ENCODE measurements at regions not wholly inside any gene's neighbourhood (a gene's known extent, or its start where the extent isn't known, plus 50 kb on each side); places are given as distances from the start of the nearest gene placed in this dataset.

- WGBS, 2 donors, result 71 to 81% methylated on average over 2 of the region's 2 CpGs
- Histone ChIP-seq H3K27me3 (no peaks in the 10 kb centered on the region), H3K4me3 (replicated peaks in 1 of 3) (no peak overlapping the region), H3K9me3 (no peaks in the 10 kb centered on the region), H3K27ac (no peak overlapping the region), H3K4me1 (no peaks in the 10 kb centered on the region), H3K36me3 (no peaks in the 10 kb centered on the region)
- TF ChIP-seq CTCF (IDR thresholded peaks at IDR 0.05), result no peak
- no peak for TF ChIP-seq POLR2A (IDR thresholded peaks at IDR 0.05)
- no peak for DNase-seq
- intact Hi-C loops (cut with DNase I), result no loop called here
Measured at GRCh38 chr1:221234791-221235190, 355.5 kb downstream of the HLX start.

- intact Hi-C loops (cut with DNase I), result no loop called here
- Histone ChIP-seq H3K27me3 (no peaks in the 10 kb centered on the region), H3K27ac (no peak overlapping the region), H3K36me3 (no peaks in the 10 kb centered on the region), H3K9me3 (no peaks in the 10 kb centered on the region), H3K4me1 (no peaks in the 10 kb centered on the region), H3K4me3 (replicated peaks in 1 of 3) (no peak overlapping the region)
- TF ChIP-seq POLR2A (IDR thresholded peaks at IDR 0.05), result no peak
- no peak for DNase-seq
- 93 to 97% methylated on average over 3 of the region's 3 CpGs for WGBS, 2 donors
Measured at GRCh38 chr1:221237587-221237986, 358.3 kb downstream of the HLX start.

- H3K36me3 ChIP-seq, result no peaks in the 10 kb centered on the region
- WGBS, 2 donors, result 90% methylated on average over 4 of the region's 4 CpGs
- intact Hi-C loops (cut with DNase I), result no loop called here
Measured at GRCh38 chr1:221239181-221239580, 359.9 kb downstream of the HLX start.

GRCh38 chr1:221239792-221240191 lies 360.5 kb downstream of the HLX start:
- Histone ChIP-seq H3K27me3 (no peaks in the 10 kb centered on the region), H3K36me3 (no peaks in the 10 kb centered on the region), H3K4me1 (no peaks in the 10 kb centered on the region), H3K4me3 (replicated peaks in 1 of 3) (no peak overlapping the region), H3K27ac (no peak overlapping the region), H3K9me3 (no peaks in the 10 kb centered on the region)
- TF ChIP-seq CTCF (IDR thresholded peaks at IDR 0.05), result no peak
- no peak for TF ChIP-seq POLR2A (IDR thresholded peaks at IDR 0.05)
- DNase-seq, result no peak
- intact Hi-C loops (cut with DNase I), result no loop called here
- WGBS, 2 donors, result 95 to 96% methylated on average over 9 of the region's 9 CpGs

More at GRCh38 chr1:221239181-221239580, 359.9 kb downstream of the HLX start:
- no peaks in the 10 kb centered on the region for H3K4me1 ChIP-seq
- H3K9me3 ChIP-seq, result no peaks in the 10 kb centered on the region
- TF ChIP-seq POLR2A (IDR thresholded peaks at IDR 0.05), result no peak
- no peak for TF ChIP-seq CTCF (IDR thresholded peaks at IDR 0.05)
- no peak overlapping the region for H3K27ac ChIP-seq
- H3K4me3 ChIP-seq (replicated peaks in 1 of 3), result no peak overlapping the region
- no peaks in the 10 kb centered on the region for H3K27me3 ChIP-seq
- no peak for DNase-seq

DNA sequence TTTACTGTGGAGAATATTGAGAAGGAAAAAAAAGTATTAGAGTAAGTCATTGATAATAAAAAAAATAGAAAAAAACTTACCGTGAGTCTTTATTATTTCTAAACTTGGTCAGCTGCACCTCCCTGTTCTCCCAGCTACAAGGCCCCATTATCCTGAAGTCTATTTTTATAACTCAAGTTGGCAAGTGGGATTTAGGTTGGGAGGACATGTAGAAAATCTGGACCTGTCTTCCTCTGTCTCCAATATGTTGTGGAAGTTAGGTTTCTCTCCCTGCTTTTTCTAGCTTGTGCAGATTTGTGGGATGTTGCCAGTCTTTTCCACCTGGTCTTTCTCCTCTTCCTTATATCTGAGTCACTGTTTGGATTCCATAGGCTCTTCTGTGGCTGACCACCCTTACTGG lies 361.4 kb downstream of the HLX start:
- 78 to 86% methylated on average over 1 of the region's 1 CpG for WGBS, 2 donors
- H3K27ac ChIP-seq, result no peak overlapping the region
- H3K36me3 ChIP-seq, result no peaks in the 10 kb centered on the region

More for the DNA sequence above, 361.4 kb downstream of the HLX start:
- Histone ChIP-seq H3K27me3 (no peaks in the 10 kb centered on the region), H3K4me3 (replicated peaks in 1 of 3) (no peak overlapping the region), H3K9me3 (no peaks in the 10 kb centered on the region), H3K4me1 (no peaks in the 10 kb centered on the region)
- DNase-seq, result no peak
- TF ChIP-seq POLR2A (IDR thresholded peaks at IDR 0.05) (no peak), CTCF (IDR thresholded peaks at IDR 0.05) (no peak)
- intact Hi-C loops (cut with DNase I), result no loop called here

Measured in thyroid gland (tissue), 4 donors.